GM12874 (cell line): ENCODE measurements at regions not wholly inside any gene's neighbourhood (a gene's known extent, or its start where the extent isn't known, plus 50 kb on each side); places are given as distances from the start of the nearest gene placed in this dataset.

ENCODE experiments used
- TF ChIP-seq, protein P1 (sequence below): IDR thresholded peaks from 2 replicates; pipeline ENCODE4 v1.5.1; 2011; ENCODE audit warnings: low read depth, mild to moderate bottlenecking, control low read depth, low read length, moderate library complexity; ENCODE audit not compliant: insufficient read depth

DNA sequence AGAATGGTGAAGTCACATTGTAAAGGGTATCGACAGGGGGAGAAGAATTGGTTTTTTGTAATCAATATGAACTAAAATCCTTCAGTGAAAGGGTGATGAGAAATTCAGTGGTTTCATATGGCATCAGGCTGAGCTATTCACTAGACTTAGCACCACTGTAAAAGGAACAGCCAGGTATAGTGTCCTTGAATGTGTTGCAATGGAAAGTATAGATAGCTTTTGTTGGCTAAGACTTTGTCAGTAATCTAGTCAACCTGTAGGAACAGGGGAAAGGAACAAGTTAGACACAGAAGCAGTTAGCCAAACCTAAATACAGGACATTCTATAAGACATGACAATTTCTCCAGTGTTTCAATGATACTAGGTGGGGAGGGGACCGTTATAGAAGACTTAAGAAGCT is 172.6 kb upstream of the MOCS1 start:
- TF ChIP-seq, protein P1, sequence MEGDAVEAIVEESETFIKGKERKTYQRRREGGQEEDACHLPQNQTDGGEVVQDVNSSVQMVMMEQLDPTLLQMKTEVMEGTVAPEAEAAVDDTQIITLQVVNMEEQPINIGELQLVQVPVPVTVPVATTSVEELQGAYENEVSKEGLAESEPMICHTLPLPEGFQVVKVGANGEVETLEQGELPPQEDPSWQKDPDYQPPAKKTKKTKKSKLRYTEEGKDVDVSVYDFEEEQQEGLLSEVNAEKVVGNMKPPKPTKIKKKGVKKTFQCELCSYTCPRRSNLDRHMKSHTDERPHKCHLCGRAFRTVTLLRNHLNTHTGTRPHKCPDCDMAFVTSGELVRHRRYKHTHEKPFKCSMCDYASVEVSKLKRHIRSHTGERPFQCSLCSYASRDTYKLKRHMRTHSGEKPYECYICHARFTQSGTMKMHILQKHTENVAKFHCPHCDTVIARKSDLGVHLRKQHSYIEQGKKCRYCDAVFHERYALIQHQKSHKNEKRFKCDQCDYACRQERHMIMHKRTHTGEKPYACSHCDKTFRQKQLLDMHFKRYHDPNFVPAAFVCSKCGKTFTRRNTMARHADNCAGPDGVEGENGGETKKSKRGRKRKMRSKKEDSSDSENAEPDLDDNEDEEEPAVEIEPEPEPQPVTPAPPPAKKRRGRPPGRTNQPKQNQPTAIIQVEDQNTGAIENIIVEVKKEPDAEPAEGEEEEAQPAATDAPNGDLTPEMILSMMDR, result no peak

DNA sequence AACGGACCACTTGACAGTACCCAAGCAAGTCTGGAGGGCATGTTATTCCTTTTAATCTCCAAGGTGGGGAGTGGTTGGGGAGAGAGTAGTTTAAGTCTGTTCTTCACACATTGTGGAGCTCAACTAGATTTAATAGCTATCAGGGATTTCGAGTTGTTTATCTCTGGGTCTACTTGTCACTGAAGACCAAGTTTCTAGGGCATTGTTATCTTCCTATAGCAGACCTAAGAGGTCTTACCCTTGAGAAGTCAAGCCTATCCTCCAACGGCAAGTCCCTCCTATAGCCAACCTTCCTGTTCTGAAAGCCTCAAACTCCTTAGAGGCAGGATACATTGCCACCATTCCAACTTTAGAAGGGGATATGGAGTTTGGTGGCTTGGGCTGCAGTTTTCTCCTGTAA is 164.5 kb upstream of the MOCS1 start:
- TF ChIP-seq, protein P1, result no peak

DNA sequence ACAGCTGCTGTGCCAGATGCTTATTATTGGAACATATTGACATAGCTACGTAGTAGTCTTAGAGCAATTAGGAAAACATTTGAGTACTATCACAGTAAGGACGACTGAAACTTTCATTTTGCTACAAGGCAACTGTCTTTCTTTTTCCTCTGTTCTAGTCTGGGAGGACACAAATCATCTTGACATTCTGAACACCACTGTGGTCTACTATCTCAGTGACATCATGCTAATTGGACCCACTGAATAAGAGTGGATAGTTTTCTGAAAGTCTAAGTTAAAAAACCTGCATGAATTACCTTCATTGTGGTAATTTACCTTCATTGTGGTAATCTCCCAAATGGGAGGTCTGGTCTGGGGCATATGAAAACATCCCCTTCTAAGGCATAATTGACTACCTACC is 163.3 kb upstream of the MOCS1 start:
- TF ChIP-seq, protein P1, result no peak

DNA sequence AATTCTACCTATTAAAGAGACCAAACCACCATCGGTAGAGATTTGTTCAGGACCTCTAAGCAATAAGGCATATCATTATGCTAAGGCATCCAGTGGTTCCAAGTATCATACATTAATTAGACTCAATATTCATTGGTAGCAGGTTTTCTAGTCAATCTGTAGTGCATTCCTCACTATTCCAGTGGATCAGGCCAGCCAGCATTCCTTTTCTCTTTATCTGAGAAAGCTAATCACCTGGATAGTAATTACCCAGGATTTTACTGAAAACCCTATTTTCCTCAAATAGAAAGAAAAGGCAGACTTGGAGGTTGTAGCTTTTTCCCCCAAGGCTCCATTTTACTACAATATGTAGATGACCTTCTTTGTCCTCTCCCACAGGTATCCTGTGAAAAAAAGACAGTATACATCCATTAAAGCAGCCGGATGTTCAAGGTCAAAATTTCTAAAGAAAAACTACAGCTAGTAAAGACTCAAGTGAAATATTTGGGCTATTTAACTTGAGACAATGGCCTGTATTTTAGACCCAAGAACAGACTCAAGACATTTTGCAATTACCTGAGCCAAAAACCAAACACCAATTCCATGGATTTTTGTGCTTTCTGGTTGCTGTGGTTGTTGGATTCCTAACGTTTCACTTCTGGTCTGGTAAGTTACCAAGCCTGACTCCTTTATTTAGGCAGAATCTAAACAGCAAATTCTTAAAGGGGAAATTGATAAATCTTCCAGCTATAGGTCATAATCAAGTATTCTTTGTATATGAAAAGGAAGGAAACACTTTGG is 149.1 kb upstream of the MOCS1 start:
- TF ChIP-seq, protein P1, result no peak

DNA sequence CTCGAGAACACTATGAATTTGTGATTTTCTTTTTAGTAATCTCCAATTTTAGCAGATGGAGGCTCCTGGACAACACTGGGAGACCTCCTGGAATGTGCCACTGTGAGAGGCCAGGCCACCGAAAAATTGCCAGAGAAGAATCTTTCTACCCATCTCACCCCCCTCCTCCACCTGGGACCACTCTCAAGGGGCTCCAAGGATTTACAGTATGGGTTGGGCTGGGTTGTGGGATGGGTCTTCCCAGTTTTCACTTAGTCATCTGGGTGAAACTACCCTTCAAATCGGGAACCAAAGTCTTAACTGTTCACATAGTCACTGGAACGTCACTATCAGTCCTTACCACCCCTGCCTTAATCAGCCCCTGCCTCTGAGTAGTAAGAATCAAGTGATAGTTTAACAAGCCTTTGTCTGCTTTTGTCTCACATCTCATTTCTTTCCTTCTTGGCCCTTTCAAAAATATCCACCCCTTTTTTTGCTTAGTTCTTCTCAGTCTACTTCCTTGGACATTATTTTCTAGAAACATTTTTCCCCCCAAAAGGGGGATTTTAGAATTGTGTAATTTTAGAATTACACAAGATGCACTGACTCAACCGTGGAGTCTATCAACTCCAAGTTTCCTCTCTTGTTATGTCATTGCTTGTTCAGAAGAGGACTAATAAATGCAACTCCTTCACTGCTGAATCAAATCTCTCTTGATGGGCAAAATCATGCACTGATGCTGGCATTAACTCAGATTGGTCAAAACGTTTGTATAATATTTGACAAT is 148.2 kb upstream of the MOCS1 start:
- TF ChIP-seq, protein P1, result no peak

DNA sequence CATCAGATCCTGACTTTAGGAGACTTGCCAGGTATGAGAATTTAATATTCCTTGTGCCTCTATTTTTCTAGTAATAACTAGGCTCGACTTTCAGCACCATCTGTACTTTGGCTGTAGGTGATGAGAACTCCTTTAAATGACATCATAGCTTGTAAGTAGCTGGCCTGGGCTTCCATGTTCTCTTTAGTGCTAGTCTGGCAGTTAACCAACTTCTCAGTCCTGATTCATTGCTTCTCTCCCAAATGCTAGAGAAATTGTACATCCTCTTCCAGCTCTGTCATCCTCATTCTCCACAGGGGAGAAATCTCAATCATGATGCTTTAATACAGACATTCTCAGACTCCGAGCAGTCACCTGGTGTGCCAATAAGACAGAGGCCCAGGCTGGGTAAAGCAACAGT is 143.5 kb upstream of the MOCS1 start:
- TF ChIP-seq, protein P1, result no peak

DNA sequence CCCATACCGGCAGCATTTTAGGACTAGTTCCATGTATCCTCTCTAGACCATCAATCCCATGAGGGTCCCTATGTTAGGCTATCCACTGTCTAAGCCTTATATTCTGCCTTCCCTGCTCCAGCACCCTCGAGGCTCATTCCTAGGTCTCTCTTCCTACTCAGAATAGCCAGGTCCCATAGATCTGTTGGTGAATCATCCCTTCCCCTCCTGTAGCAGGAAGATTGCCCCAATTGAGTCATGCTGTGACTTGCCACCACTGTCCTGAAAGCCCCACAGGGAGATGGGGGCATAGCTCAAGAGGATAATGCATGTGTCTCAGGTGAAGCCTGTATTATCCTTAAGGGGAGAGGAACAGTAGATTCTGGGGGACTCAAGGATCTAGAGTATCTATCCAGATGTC is 143.1 kb upstream of the MOCS1 start:
- TF ChIP-seq, protein P1, result no peak
